NCI-H748 treated with DMSO at 0.1 percent for 48 hours (cell line): ENCODE measurements at regions not wholly inside any gene's neighbourhood (a gene's known extent, or its start where the extent isn't known, plus 50 kb on each side); places are given as distances from the start of the nearest gene placed in this dataset.

Source experiments
- DNase-seq: peaks from one replicate; lab custom pipeline; 2025; lab: John Stamatoyannopoulos, UW

DNA sequence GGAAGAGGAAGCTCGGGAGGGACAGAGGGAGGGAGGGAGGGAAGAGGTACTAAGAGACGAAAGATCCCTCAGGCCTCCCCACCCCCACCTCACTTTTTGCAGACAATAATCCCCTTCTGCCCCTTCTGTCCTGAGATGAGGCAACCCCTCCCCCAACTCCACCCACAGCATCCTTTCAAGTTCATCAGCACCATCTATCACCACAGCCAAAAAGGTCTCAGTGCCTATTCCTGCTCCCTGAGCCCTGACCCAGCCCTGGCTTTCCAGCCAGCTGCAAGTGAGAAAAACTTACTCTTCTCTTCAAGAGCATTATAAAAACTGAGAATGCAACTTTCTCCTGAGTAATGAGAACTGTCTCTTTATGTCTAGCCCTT lies 133.2 kb upstream of the LRFN2 start:
- DNase-seq = no peak

DNA sequence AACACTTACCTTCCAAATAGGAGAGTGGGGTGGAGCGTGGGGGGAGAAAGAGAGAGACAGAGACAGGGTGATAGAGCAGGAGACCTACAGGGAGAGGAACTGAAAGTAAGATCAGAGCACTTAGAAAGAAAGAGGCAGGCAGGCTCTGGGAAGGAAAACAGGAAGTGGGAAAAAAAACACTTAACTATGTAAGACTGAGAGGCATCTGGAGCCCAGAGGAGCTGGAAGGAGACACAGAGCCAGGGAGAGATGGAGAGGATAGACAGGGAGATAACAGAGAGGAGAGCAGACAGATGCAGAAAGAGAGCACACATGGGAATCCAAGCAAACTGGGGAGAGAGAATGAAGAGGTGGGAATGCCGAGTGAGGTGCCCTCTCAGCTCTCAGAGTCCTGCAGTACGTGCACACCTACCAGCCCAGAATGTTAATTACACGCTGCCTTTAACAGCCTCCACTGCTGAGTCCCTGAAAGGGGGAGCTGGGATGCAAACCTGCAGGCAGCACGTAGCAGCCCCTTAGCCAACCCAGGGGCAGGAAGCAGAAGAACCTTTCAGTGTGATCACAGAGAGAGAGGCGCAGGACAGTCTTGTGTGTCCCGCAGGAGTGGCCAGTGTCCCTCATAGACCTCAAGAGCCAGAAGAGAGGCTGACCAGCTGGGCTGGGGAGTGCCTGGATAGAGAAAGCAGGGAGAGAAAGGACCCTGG lies 132.7 kb upstream of the LRFN2 start:
- peak; percentile 57 for DNase-seq

DNA sequence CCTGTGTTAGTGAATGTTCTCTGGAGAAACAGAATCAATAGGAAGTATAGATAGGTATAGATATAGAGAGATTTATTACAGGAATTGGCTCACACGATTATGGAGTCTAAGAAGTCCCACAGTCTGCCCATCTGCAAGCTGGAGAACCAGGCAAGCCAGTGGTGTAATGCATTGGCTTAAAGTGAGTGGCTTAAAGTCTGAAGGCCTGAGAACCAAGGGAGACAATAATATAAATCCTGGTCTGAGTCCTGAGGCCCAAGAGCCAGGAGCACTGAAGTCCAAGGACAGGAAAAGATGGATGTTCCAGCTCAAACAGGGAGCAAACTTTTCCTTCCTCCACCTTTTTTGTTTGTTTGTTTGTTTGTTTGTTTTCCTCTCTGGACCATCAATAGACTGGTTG lies 131.2 kb upstream of the LRFN2 start:
- no peak for DNase-seq

DNA sequence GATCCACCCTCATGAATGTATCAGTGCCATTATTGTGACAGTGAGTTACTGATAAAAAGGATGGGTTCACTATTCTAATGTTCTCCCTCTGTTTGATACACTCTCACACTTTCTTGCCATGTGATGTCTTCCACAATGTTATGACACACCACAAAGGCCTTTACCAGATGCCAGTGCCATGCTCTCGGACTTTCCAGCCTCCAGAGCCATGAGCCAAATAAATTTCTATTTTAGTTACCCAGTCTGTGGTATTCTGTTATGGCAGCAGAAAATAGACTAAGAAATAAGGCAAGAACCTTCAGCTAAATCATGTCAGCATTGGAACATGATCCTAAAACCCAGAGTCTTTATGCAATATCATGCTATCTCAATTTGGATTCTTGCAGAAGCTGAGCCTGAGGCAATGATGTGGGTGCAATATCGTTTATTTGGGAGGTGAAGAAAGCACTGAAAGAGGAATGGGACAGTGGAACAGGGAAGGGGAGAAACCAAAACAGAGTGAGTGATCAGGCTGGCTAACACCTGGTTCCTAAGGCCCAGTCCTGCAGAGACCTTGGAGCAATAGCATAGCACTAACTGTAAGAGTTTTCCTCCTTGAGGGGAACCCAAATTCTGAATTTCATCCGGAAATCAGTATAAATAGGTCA lies 130.4 kb upstream of the LRFN2 start:
- no peak for DNase-seq

DNA sequence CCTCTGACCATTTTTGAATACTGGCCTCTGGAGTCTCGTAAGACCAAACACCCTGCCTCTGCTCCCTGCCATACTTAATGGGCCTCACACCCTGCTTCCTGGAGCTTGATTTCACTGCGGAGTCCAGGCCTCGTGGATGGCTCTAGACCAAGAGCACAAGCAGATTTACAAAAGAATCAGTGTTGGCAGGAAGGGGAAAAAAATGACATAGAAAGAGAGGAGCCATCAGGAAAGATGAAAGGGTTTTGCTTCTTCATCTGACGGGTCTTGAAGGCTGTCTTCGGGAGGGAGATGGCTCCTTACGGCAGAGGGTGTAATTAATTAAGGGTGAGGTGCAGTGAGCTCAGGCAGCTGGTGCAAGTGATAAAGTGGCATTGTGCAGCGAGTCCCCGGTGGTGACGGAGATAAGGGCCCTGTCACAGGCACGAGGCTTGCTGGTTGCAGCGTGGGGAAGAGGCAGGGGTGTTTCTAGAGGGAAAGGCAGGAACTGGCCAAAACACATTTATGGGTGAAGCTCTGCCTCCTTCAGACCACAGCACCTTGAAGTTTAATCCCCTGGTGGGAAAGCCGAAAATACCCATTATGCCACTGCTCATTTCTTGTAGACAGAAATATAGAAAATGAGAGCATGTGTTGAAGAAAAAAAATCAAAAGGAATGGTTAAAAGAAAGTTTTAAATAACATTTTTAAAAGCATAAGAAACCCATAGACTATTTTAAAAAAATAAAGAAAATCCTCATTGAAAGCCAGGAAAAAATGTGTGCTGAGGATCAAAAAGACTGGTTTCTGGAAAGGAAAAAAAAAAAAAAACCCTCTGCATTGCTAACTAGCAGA lies 128.6 kb upstream of the LRFN2 start:
- DNase-seq = peak; percentile 55

DNA sequence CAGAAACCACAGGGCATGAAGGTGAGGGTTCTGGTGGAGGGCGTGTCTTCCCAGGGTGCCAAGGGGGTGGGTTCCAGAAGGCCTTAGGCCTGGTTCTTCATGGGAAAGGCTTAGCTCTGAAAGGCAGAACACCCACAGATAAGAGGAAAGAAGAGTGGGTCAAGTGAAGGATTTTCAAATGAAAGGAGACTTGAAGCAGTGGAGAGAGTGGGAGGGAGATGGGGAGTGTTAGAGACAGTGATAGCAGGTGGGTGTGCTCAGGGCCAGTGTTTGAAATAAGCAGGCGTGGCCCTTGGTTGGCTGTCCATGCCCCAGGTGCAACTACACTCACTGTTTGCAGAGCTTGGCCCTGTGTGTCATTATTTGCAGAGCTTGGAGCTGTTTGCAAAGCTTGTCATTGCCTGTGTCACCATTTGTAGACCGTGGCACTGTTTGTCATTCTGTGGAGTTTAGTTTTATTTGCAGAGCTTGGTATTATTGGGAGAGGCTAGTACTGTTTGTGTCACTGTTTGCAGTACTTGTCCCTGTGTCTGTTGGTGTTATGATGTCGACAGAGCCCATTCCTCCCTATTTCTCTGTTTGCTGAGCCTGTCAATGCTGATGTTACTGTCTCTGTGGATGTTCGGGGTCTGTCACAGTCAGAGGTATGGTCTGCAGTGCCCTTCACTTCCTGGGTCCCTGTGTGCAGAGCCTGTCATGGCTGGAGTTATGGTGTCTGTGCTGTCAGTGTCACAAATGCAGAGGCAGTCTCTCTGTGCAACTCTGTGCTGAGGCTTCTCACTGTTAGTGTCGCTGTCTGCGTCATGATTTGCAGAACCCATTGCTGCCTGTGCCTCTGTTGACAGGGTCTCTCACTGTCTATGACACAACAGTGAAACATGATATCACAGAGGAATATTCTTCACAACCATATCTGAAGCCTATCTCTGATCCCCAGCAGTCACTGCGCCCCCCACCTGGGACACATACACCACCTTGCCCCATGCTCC lies 127.7 kb upstream of the LRFN2 start:
- peak; percentile 96 for DNase-seq

DNA sequence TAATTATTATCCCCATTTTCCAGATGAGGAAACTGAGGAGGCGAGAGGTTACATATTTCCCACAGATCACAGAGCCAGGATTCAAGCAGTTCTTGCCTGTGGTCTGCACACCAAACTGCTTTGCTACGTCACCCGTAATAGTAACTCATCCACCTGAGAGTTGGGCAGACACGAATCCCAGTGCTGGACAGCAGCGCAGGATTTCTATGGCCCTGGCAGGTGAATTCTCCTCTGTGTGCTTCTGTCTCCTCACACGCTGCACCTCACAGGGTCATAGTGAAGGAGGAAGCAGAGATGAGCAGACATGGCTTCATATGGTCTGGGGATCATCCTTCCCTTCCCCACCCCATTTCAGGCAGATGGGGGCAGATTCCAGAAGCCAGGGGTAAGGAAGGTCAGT lies 127.0 kb upstream of the LRFN2 start:
- DNase-seq = no peak

DNA sequence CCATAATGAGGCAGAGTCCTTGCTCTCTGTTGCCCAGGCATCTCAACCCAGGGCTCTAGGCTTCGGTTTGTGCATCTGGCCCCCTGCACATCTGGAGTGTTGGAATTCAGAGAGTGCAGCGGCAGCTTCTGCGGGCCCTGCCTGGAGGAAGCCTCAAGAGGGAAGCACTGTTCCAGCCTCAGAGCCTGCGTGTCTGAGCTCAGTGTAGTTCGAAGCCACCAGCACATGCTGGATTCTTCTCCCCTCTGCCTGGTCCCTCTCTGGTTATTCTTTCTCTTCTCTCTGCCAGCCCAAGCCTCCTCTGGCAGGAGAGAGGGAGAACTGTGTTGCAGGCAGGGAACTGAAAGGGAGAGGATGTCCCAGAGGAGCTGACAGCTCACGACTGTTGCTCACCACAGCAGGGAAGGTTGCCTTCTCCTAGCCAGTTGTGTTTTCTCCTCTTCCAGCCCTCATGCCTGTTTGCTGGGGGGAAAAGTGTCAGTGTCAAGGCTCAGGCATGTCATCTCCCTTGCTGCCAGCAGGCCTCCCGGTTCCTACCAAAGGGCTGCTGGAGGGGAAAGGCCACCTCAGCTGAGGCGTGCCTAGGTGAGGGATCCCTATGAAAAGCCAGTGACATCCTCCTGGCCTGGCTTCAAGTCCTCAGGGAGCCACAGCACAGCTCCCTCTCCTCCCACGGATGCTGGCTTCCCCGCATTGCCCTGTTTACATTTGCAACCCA lies 126.0 kb upstream of the LRFN2 start:
- DNase-seq = no peak

DNA sequence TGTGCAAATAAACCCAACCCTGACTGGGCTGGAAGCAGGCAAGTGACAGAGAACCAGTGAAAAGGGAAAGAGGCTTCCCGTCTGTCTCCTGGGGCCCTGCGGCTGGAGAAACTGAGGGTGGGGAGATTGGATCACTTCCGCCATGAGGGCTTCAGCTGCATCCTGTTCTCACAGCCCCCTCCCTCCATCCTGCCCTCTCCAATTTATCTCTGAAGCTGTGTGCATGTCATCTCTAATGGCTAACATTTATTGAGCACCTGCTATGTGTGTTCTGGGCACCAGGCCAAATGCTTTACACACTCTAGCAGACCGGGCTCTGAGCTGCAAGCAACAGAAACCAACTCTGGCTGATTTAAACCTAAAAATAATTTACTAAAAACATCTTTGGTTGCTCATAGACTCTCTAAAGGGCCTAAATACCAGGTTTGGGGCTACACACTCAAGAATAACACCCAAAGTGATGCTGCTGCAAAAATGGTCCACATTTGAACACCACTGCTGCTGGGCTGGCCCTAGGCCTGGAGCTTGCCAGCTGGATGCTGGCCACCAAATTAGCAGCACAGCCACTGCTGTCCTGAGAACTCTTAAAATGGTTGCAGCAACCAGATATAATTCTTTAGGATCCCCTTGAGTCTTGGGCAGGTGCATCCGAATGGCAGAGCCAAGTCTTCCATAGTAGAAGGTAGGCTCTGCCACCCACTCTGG lies 123.6 kb upstream of the LRFN2 start:
- peak; percentile 31 for DNase-seq

DNA sequence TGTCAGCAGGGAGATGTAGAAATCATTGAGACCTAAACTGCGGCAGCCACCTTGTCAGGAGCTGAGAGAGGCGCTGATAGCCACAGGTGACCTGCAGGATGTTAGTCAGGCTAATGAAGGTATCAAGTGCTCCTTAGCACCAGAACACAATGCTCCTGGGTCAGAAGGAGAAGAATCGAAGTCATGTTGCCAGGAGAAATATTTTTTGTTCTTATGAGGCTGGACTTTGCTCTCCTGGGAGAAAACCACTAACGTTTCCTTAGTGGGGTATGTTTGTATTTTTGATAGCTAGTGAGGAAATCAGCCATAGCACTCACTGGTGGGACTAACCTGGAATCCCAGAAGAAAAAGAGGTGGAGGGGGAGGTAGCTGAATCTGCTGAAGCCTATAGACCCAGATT lies 120.9 kb upstream of the LRFN2 start:
- DNase-seq = no peak

DNA sequence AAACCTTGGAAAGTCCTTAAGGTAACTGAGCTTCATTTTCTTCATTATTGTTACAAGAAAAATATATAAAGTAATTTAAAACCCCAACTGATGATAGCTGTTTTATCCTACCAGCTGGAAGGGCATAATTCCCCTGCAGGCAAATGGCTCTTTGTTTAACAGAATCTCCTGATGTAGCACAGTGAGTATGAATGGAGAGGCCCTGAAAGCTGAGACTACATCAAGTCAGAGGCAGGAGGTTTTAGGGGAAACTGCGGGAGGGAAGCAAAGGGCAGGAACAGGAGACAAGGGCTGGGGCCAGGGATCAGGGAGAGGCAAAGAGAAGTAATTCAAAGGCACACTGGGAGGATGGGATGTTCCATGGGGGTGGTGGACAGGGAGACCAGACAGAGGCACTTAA lies 119.0 kb upstream of the LRFN2 start:
- no peak for DNase-seq

DNA sequence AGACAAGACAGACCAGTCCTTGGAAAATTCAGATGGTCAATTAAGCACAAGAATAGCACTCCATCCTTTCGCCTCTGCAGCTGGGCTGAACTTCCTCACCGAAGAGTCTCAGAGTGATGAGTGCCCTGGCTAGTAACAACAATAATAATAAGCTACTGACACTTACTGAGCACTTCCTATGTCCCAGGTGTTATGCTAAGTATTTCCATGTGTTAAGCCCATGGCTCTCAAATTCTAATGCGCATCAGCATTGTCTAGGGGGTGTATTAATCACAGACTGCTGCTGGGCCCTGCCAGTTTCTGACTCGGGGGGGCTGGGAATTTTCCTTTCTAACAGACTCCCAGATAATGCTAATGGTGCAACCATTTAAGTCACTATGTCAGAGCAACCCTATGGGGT lies 118.2 kb upstream of the LRFN2 start:
- no peak for DNase-seq

DNA sequence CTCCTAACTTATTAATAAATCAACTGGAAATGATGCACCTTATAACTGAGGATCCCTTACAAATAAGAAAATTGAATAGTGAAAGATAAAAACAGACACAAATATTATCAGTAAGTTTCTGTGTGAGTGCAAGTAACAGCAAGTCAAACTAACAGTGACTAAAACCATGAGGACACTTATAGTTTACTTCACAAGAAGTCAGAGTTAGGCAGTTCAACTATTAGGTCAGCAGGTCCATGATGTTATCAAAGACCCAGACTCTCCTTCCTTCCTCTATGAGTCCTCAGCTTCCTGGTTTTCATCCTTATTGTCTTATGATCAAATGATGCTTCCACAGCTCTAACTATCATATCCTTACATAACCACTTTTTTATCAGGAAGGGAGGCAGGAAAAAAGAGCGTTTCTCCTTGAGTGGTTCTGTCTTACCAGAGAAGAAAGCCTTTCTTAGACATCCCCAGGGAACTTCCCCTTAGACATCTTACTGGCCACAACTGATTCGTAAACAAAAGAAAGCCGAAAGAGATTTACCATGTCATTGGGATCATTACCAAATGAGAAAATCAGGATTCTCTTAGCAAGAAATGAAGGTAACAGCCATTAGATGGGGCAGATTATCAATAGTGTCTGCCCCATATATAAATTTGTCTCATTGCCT lies 114.3 kb upstream of the LRFN2 start:
- DNase-seq = no peak

DNA sequence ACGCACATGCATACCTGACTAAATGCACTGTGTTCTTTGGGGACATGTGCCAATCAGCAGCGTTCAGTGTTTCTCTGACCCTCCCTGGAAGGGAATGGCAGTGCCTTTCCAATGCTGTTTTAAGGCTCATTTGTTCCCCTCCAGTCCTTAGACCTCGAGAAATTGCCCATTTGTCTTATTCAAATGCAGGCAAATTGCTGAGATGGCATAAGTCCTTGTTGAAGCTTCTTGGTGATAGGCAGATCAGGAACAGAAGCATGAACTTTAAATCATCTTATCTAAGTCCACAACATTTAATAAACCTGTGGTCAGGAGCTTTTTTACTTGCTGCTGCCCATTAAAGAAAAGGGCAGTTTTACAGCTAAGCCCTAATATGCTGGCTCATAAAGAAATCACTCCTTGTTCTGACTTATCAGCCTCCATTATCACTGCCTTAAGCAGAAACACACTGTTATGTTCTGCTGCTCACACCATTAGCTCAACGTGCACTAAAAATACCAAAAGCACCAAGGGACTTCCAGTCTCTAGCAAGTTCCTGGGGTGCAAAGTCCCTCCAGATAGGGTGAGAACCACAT lies 112.9 kb upstream of the LRFN2 start:
- no peak for DNase-seq

DNA sequence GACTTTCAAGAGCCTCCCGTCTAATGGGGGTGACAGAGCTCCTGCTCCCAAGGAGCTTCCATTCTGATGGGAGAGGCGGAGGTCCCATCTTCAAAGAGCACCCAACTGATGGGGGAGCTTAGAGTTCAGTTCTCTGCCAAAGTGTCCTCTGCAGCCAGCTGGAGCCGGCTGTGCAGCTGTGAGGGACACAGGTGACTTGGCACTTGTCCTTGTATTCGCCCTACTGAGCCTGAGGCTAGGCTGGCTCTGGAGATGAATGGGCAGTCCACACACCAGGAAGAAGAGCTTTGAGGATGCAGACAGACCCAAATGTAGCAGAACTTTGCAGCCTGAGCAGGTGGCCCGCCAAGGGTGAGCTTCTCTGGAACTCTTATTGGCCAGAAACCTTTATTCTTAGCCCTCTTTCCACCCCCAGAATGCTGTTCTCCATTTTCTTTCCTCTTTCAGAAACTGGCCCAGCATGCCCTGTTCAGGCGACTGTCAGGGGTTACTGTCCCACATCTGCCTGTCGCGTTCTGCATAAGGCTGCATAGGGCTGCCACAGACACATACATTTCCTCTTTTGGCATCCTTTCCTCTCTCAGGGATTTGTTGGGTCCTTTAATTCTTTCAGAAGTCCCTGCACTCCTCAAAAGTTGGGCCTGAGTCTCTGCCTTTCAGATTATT lies 108.7 kb upstream of the LRFN2 start:
- DNase-seq = no peak

DNA sequence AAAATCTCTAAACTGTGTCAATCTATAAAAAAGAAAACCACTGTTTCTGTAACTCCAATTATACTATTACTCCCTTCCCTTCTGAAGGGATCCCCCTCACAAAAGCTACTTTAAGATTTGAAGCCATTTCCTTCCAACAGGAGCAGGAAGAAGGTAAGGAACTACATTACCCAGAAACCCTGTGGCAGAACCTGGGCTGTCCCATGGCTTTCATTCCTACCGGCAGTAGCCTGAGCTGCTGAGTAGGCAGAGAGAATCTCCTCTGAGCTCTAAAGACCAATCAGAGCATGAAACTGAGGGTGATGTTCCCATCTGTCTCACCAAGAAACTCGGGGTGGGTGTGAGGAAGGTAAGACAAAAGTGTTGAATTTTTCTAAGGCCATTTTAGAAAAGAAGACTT lies 108.0 kb upstream of the LRFN2 start:
- DNase-seq = no peak

DNA sequence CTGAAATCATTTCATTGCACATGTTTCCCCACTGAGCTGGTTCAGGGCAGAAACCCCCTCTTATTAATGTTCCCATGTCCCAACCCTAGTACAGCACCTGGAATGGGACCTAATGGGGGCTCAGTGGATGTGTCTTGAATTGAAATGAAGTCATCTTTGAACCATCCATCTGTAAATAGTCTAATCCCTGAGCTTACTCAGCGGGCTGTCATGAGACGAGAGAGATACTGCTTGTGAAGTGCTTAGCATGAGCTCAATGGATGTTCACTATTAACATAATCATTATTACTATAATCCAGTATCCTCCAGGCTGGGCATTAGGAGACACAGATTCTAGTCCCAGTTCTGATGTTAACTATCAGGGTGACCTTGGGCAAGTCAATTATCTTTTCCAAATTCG lies 106.6 kb upstream of the LRFN2 start:
- no peak for DNase-seq

DNA sequence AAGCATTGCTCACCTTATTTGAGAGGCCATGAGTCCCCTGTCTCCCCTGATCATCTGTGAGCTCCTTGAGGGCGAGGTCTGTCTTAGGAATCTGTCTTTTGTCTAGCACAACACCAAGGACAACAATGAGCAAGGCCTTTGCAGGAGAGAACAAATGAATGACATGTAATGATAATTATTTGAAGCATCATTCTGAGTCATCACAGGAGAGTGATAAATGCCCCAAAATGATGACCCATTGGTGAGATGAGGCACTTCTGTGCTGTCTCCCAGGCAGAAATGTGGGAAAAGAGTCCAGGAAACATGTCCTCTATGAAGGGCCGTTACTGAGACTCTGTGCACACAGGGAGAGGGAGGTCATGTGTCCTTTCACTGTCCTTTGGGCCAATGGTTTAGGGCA lies 105.2 kb upstream of the LRFN2 start:
- DNase-seq = no peak

DNA sequence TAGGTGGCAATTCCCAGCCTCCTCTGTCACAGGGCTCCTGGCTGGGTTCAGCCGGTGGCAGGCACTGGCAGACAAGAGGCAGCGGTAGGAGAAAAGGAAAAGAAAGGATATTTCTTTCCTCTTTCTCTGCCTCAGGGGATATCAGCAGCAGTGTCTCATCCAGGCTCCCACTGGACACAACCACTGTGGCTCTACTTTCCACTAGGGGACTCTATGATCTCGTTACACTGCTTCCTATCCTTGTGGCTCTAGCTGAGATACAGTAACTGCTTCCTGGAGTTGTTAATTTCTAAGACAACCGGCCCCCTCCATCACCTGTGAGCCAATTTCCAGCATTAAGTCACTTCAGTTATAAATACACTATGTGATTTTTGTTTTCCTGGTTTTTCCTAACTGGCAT lies 102.0 kb upstream of the LRFN2 start:
- DNase-seq = no peak
